ENCODE measurements at regions not wholly inside any gene's neighbourhood (a gene's known extent, or its start where the extent isn't known, plus 50 kb on each side); places are given as distances from the start of the nearest gene placed in this dataset.
"Not testable (repeated sequence)": the region's sequence is repeated elsewhere in the genome, so short reads cannot be mapped to it uniquely, and the experiment has no call there.

GRCh38 chrX:95509474-95509873 is 1175.2 kb upstream of the DIAPH2 start:
- H3K4me3 ChIP-seq (ENCODE audit: low read depth, low read length) = no peak overlapping the region
- TF ChIP-seq MAX (IDR thresholded peaks at IDR 0.05; ENCODE audit: low read depth, low read length) (no peak), POLR2A (IDR thresholded peaks at IDR 0.05; ENCODE audit: extremely low read depth, insufficient read length) (no peak), MYC (IDR thresholded peaks at IDR 0.05; ENCODE audit: low read depth, low read length) (no peak), CTCF (IDR thresholded peaks at IDR 0.05; ENCODE audit: low read depth, low read length) (no peak)
- DNase-seq (ENCODE audit: low read depth) = no peak

- DNase-seq (ENCODE audit: low read depth); H3K4me3 ChIP-seq (ENCODE audit: low read depth, low read length): not testable (repeated sequence)
These were observed 1160.6 kb upstream of the DIAPH2 start for GRCh38 chrX:95524018-95524417.

- no peak overlapping the region for H3K4me3 ChIP-seq (ENCODE audit: low read depth, low read length)
- TF ChIP-seq CTCF (IDR thresholded peaks at IDR 0.05; ENCODE audit: low read depth, low read length) = no peak
- TF ChIP-seq MYC (IDR thresholded peaks at IDR 0.05; ENCODE audit: low read depth, low read length) = no peak
- no peak for TF ChIP-seq POLR2A (IDR thresholded peaks at IDR 0.05; ENCODE audit: extremely low read depth, insufficient read length)
- no peak for TF ChIP-seq MAX (IDR thresholded peaks at IDR 0.05; ENCODE audit: low read depth, low read length)
- DNase-seq (ENCODE audit: low read depth) = no peak
These were observed 1148.5 kb upstream of the DIAPH2 start for GRCh38 chrX:95536111-95536510.

GRCh38 chrX:95536661-95537060 is 1148.0 kb upstream of the DIAPH2 start:
- no peak for DNase-seq (ENCODE audit: low read depth)
- TF ChIP-seq POLR2A (IDR thresholded peaks at IDR 0.05; ENCODE audit: extremely low read depth, insufficient read length) = no peak
- no peak for TF ChIP-seq CTCF (IDR thresholded peaks at IDR 0.05; ENCODE audit: low read depth, low read length)
- no peak for TF ChIP-seq MYC (IDR thresholded peaks at IDR 0.05; ENCODE audit: low read depth, low read length)
- no peak for TF ChIP-seq MAX (IDR thresholded peaks at IDR 0.05; ENCODE audit: low read depth, low read length)
- H3K4me3 ChIP-seq (ENCODE audit: low read depth, low read length) = no peak overlapping the region

GRCh38 chrX:95539041-95539440 is 1145.6 kb upstream of the DIAPH2 start:
- TF ChIP-seq MYC (IDR thresholded peaks at IDR 0.05; ENCODE audit: low read depth, low read length) = no peak
- TF ChIP-seq MAX (IDR thresholded peaks at IDR 0.05; ENCODE audit: low read depth, low read length) = no peak
- TF ChIP-seq POLR2A (IDR thresholded peaks at IDR 0.05; ENCODE audit: extremely low read depth, insufficient read length) = no peak
- TF ChIP-seq CTCF (IDR thresholded peaks at IDR 0.05; ENCODE audit: low read depth, low read length) = no peak
- H3K4me3 ChIP-seq (ENCODE audit: low read depth, low read length) = no peak overlapping the region
- DNase-seq (ENCODE audit: low read depth) = no peak

GRCh38 chrX:95549552-95549951 is 1135.1 kb upstream of the DIAPH2 start:
- H3K4me3 ChIP-seq (ENCODE audit: low read depth, low read length); DNase-seq (ENCODE audit: low read depth): not testable (repeated sequence)

GRCh38 chrX:95585321-95585720 is 1099.3 kb upstream of the DIAPH2 start:
- H3K4me3 ChIP-seq (ENCODE audit: low read depth, low read length) = no peak overlapping the region
- no peak for DNase-seq (ENCODE audit: low read depth)
- TF ChIP-seq MAX (IDR thresholded peaks at IDR 0.05; ENCODE audit: low read depth, low read length) (no peak), CTCF (IDR thresholded peaks at IDR 0.05; ENCODE audit: low read depth, low read length) (no peak), MYC (IDR thresholded peaks at IDR 0.05; ENCODE audit: low read depth, low read length) (no peak), POLR2A (IDR thresholded peaks at IDR 0.05; ENCODE audit: extremely low read depth, insufficient read length) (no peak)

Measured in NB4 (cell line).